ENCODE measurements at regions not wholly inside any gene's neighbourhood (a gene's known extent, or its start where the extent isn't known, plus 50 kb on each side); places are given as distances from the start of the nearest gene placed in this dataset.

- H3K27me3 ChIP-seq = no peaks in the 10 kb centered on the region
- no peak for DNase-seq
These were observed 125.2 kb downstream of the GNAT3 start for GRCh38 chr7:80386686-80387085.

DNA sequence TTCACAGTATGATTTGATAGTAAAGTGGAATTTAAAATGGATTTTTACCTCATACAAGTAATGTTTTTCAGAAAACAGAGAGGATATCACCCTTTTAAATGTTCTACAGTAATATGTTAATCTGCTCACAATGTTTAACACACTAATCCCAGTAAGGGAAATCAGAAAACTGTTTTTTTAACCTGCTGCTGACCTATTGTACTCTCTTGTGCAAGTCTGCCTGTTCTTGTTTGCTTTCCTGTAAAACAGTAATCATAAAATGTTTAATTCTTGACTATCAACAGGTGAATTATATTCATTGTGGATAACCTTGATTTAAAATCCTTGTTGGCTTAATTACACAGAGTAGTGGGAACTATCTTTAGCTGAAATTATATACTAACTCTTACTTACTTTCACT lies 126.4 kb downstream of the GNAT3 start:
- H3K36me3 ChIP-seq = no peaks in the 10 kb centered on the region
- DNase-seq (no peak), ATAC-seq (no peak)
- no peak overlapping the region for H3K27ac ChIP-seq
- H3K27me3 ChIP-seq = no peaks in the 10 kb centered on the region
- H3K9me3 ChIP-seq = no peaks in the 10 kb centered on the region
- intact Hi-C loops (cut with DNase I) = no loop called here
- H3K4me1 ChIP-seq = no peaks in the 10 kb centered on the region
- TF ChIP-seq, protein P1, sequence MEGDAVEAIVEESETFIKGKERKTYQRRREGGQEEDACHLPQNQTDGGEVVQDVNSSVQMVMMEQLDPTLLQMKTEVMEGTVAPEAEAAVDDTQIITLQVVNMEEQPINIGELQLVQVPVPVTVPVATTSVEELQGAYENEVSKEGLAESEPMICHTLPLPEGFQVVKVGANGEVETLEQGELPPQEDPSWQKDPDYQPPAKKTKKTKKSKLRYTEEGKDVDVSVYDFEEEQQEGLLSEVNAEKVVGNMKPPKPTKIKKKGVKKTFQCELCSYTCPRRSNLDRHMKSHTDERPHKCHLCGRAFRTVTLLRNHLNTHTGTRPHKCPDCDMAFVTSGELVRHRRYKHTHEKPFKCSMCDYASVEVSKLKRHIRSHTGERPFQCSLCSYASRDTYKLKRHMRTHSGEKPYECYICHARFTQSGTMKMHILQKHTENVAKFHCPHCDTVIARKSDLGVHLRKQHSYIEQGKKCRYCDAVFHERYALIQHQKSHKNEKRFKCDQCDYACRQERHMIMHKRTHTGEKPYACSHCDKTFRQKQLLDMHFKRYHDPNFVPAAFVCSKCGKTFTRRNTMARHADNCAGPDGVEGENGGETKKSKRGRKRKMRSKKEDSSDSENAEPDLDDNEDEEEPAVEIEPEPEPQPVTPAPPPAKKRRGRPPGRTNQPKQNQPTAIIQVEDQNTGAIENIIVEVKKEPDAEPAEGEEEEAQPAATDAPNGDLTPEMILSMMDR (IDR thresholded peaks at IDR 0.05) = no peak
- no peak overlapping the region for H3K4me3 ChIP-seq

More at GRCh38 chr7:80386686-80387085, 125.2 kb downstream of the GNAT3 start:
- TF ChIP-seq, protein P1 (IDR thresholded peaks at IDR 0.05) = no peak
- Histone ChIP-seq H3K4me3 (no peak overlapping the region), H3K9me3 (no peaks in the 10 kb centered on the region), H3K4me1 (no peaks in the 10 kb centered on the region), H3K36me3 (no peaks in the 10 kb centered on the region), H3K27ac (no peak overlapping the region)
- intact Hi-C loops (cut with DNase I) = no loop called here
- no peak for ATAC-seq

- DNase-seq (no peak), ATAC-seq (no peak)
- no peak overlapping the region for H3K27ac ChIP-seq
- intact Hi-C loops (cut with DNase I) = no loop called here
- no peaks in the 10 kb centered on the region for H3K9me3 ChIP-seq
- no peak overlapping the region for H3K4me3 ChIP-seq
- no peaks in the 10 kb centered on the region for H3K27me3 ChIP-seq
- no peaks in the 10 kb centered on the region for H3K36me3 ChIP-seq
- peaks cover 6% of the 10 kb centered on the region for H3K4me1 ChIP-seq
- TF ChIP-seq, protein P1 (IDR thresholded peaks at IDR 0.05) = no peak
These were observed 130.9 kb downstream of the GNAT3 start for GRCh38 chr7:80380957-80381356.

- peaks cover 6% of the 10 kb centered on the region for H3K4me1 ChIP-seq
- H3K27ac ChIP-seq = no peak overlapping the region
- TF ChIP-seq, protein P1 (IDR thresholded peaks at IDR 0.05) = no peak
- intact Hi-C loops (cut with DNase I) = no loop called here
- H3K36me3 ChIP-seq = no peaks in the 10 kb centered on the region
- no peak for ATAC-seq
- H3K27me3 ChIP-seq = no peaks in the 10 kb centered on the region
- H3K9me3 ChIP-seq = no peaks in the 10 kb centered on the region
- DNase-seq = no peak
- no peak overlapping the region for H3K4me3 ChIP-seq
These were observed 132.6 kb downstream of the GNAT3 start for GRCh38 chr7:80379034-80379982.

DNA sequence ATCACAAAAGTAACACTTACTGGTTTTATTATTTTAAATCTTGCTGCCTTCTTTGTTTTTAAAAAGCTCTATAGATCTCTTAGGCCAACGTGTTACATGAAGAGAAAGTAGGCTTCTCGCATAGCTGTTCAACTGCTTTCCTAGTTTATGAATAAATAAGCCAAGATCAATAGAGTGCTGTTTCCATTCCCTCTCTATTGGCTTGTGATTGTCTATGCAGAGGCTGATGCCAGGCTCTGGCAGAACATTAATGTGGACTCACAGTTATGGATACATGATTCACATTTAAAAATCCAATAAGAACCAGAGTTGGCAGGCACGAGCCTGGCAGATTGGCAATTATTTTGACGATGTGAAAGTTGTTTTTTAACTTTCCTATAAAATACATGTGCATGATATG lies 137.5 kb downstream of the GNAT3 start:
- no peaks in the 10 kb centered on the region for H3K27me3 ChIP-seq
- TF ChIP-seq, protein P1 (IDR thresholded peaks at IDR 0.05) = no peak
- no peak overlapping the region for H3K4me3 ChIP-seq
- no peak overlapping the region for H3K27ac ChIP-seq
- intact Hi-C loops (cut with DNase I) = no loop called here
- no peaks in the 10 kb centered on the region for H3K36me3 ChIP-seq
- H3K9me3 ChIP-seq = no peaks in the 10 kb centered on the region
- peaks cover 2% of the 10 kb centered on the region for H3K4me1 ChIP-seq
- no peak for ATAC-seq
- DNase-seq = no peak
